ENCODE measurements at regions not wholly inside any gene's neighbourhood (a gene's known extent, or its start where the extent isn't known, plus 50 kb on each side); places are given as distances from the start of the nearest gene placed in this dataset.

GRCh38 chr15:31276596-31277298 lies 49.9 kb upstream of the KLF13 start:
- DNase-seq (ENCODE audit: low read depth) = no peak
- in situ Hi-C loops (cut with HindIII; ENCODE audit: low pct_unique_long_range_greater_than_20kb, low sequenced_read_pairs) = no loop called here
